ENCODE measurements at regions not wholly inside any gene's neighbourhood (a gene's known extent, or its start where the extent isn't known, plus 50 kb on each side); places are given as distances from the start of the nearest gene placed in this dataset.

- no peak for TF ChIP-seq CTCF (conservative IDR thresholded peaks at IDR 0.05; ENCODE audit: low read depth, low read length)
- no peak overlapping the region for H3K4me3 ChIP-seq (ENCODE audit: low read length)
- DNase-seq (ENCODE audit: low read depth) = peak; percentile 69
These were observed 745.2 kb downstream of the KCNA4 start for GRCh38 chr11:29271616-29272015.

GRCh38 chr11:29268733-29269132, 748.1 kb downstream of the KCNA4 start:
- no peak for TF ChIP-seq CTCF (conservative IDR thresholded peaks at IDR 0.05; ENCODE audit: low read depth, low read length)
- no peak overlapping the region for H3K4me3 ChIP-seq (ENCODE audit: low read length)
- no peak for DNase-seq (ENCODE audit: low read depth)

- no peak overlapping the region for H3K4me3 ChIP-seq (ENCODE audit: low read length)
- DNase-seq (ENCODE audit: low read depth) = no peak
- TF ChIP-seq CTCF (conservative IDR thresholded peaks at IDR 0.05; ENCODE audit: low read depth, low read length) = no peak
These were observed 751.0 kb downstream of the KCNA4 start for GRCh38 chr11:29265792-29266191.

GRCh38 chr11:29265381-29265780, 751.4 kb downstream of the KCNA4 start:
- TF ChIP-seq CTCF (conservative IDR thresholded peaks at IDR 0.05; ENCODE audit: low read depth, low read length) = no peak
- no peak overlapping the region for H3K4me3 ChIP-seq (ENCODE audit: low read length)
- no peak for DNase-seq (ENCODE audit: low read depth)

- H3K4me3 ChIP-seq (ENCODE audit: low read length) = no peak overlapping the region
- DNase-seq (ENCODE audit: low read depth) = no peak
- no peak for TF ChIP-seq CTCF (conservative IDR thresholded peaks at IDR 0.05; ENCODE audit: low read depth, low read length)
These were observed 752.7 kb downstream of the KCNA4 start for GRCh38 chr11:29263971-29264682.

- no peak overlapping the region for H3K4me3 ChIP-seq (ENCODE audit: low read length)
- no peak for TF ChIP-seq CTCF (conservative IDR thresholded peaks at IDR 0.05; ENCODE audit: low read depth, low read length)
- no peak for DNase-seq (ENCODE audit: low read depth)
These were observed 755.0 kb downstream of the KCNA4 start for GRCh38 chr11:29261831-29262230.

GRCh38 chr11:29260939-29261705, 755.7 kb downstream of the KCNA4 start:
- DNase-seq (ENCODE audit: low read depth) = no peak
- peak; percentile 12 for TF ChIP-seq CTCF (conservative IDR thresholded peaks at IDR 0.05; ENCODE audit: low read depth, low read length)
- H3K4me3 ChIP-seq (ENCODE audit: low read length) = no peak overlapping the region
